MM.1S (cell line): ENCODE measurements at regions not wholly inside any gene's neighbourhood (a gene's known extent, or its start where the extent isn't known, plus 50 kb on each side); places are given as distances from the start of the nearest gene placed in this dataset.

Experiments used
- DNase-seq: peaks from one replicate; pipeline ENCODE4 v3.0.0-alpha.2; 2015
- H2AFZ ChIP-seq: fragments of 300-600 bp; sonication (generic); 2 replicates; pipeline ENCODE4 v1.6.0; 2016; ENCODE audit warnings: antibody characterized with exemption, low read length
- H3F3A ChIP-seq: fragments of 300-600 bp; sonication (generic); 2 replicates; pipeline ENCODE4 v1.6.1; 2016; ENCODE audit warnings: mild to moderate bottlenecking, antibody characterized with exemption, low read length, moderate library complexity, mixed read lengths; ENCODE audit not compliant: insufficient read depth
- H3K27ac ChIP-seq: fragments of 300-600 bp; sonication (generic); 2 replicates; pipeline ENCODE4 v1.5.1; 2016; ENCODE audit warnings: mild to moderate bottlenecking, low read length
- H3K27me3 ChIP-seq: fragments of 300-600 bp; sonication (generic); replicated peaks from 2 replicates; pipeline ENCODE4 v1.6.0; 2016; ENCODE audit warnings: low read length; ENCODE audit not compliant: insufficient read depth
- H3K36me3 ChIP-seq: fragments of 300-600 bp; sonication (generic); replicated peaks from 2 replicates; pipeline ENCODE4 v1.6.1; 2016; ENCODE audit warnings: mild to moderate bottlenecking, low read length, mixed read lengths; ENCODE audit not compliant: insufficient read depth
- H3K4me1 ChIP-seq: fragments of 300-600 bp; sonication (generic); 2 replicates; pipeline ENCODE4 v1.6.1; 2016; ENCODE audit warnings: low read length, mixed read lengths
- H3K4me2 ChIP-seq: fragments of 300-600 bp; sonication (generic); 2 replicates; pipeline ENCODE4 v1.6.0; 2016; ENCODE audit warnings: low read depth, low read length
- H3K4me3 ChIP-seq: fragments of 300-600 bp; sonication (generic); 2 replicates; pipeline ENCODE4 v1.5.1; 2016; ENCODE audit warnings: low read length, mixed read lengths
- H3K79me2 ChIP-seq: fragments of 300-600 bp; sonication (generic); 2 replicates; pipeline ENCODE4 v1.6.1; 2016; ENCODE audit warnings: mixed run types, low read length, mixed read lengths
- H3K9ac ChIP-seq: fragments of 300-600 bp; sonication (generic); 2 replicates; pipeline ENCODE4 v1.6.1; 2016; ENCODE audit warnings: low read length, mixed read lengths
- H3K9me2 ChIP-seq: fragments of 300-600 bp; sonication (generic); replicated peaks from 2 replicates; pipeline ENCODE4 v1.6.1; 2016; ENCODE audit warnings: mild to moderate bottlenecking, low read length, mixed read lengths; ENCODE audit not compliant: insufficient read depth
- H3K9me3 ChIP-seq: fragments of 300-600 bp; sonication (generic); replicated peaks from 2 replicates; pipeline ENCODE4 v1.6.1; 2016; ENCODE audit warnings: mild to moderate bottlenecking, low read length, mixed read lengths; ENCODE audit not compliant: insufficient read depth
- H4K20me1 ChIP-seq: fragments of 300-600 bp; sonication (generic); 2 replicates; pipeline ENCODE4 v1.6.1; 2016; ENCODE audit warnings: mild to moderate bottlenecking, low read length, moderate library complexity, mixed read lengths; ENCODE audit not compliant: insufficient read depth
- EZH2 ChIP-seq: fragments of 300-600 bp; sonication (generic); optimal IDR thresholded peaks from 2 replicates; pipeline ENCODE3; 2017; ENCODE audit warnings: low read depth, mild to moderate bottlenecking, antibody characterized with exemption, low read length, mixed read lengths
- EZH2phosphoT487 ChIP-seq: fragments of 300-600 bp; sonication (generic); IDR thresholded peaks from 2 replicates; pipeline ENCODE4 v1.6.1; 2018; ENCODE audit warnings: antibody characterized with exemption, low read length
- TF ChIP-seq, protein P1 (sequence below): fragments of 300-600 bp; sonication (generic); IDR thresholded peaks from 2 replicates; pipeline ENCODE4 v1.5.1; 2016; ENCODE audit warnings: antibody characterized with exemption, low read length, mixed read lengths

GRCh38 chr1:244210884-244211558 lies 159.9 kb downstream of the ZBTB18 start:
- no peaks in the 10 kb centered on the region for H3K79me2 ChIP-seq
- DNase-seq: no peak
- no peak overlapping the region for H2AFZ ChIP-seq
- no peaks in the 10 kb centered on the region for H3F3A ChIP-seq
- H3K9me3 ChIP-seq: no peaks in the 10 kb centered on the region
- no peak overlapping the region for H3K4me3 ChIP-seq
- no peaks in the 10 kb centered on the region for H3K9me2 ChIP-seq
- H3K4me2 ChIP-seq: no peak overlapping the region
- H3K4me1 ChIP-seq: no peaks in the 10 kb centered on the region
- no peaks in the 10 kb centered on the region for H3K27me3 ChIP-seq
- no peaks in the 10 kb centered on the region for H3K36me3 ChIP-seq
- no peak overlapping the region for H3K9ac ChIP-seq
- H3K27ac ChIP-seq: no peak overlapping the region
- no peaks in the 10 kb centered on the region for H4K20me1 ChIP-seq
- TF ChIP-seq EZH2phosphoT487 (no peak), EZH2 (no peak)
- TF ChIP-seq, protein P1, sequence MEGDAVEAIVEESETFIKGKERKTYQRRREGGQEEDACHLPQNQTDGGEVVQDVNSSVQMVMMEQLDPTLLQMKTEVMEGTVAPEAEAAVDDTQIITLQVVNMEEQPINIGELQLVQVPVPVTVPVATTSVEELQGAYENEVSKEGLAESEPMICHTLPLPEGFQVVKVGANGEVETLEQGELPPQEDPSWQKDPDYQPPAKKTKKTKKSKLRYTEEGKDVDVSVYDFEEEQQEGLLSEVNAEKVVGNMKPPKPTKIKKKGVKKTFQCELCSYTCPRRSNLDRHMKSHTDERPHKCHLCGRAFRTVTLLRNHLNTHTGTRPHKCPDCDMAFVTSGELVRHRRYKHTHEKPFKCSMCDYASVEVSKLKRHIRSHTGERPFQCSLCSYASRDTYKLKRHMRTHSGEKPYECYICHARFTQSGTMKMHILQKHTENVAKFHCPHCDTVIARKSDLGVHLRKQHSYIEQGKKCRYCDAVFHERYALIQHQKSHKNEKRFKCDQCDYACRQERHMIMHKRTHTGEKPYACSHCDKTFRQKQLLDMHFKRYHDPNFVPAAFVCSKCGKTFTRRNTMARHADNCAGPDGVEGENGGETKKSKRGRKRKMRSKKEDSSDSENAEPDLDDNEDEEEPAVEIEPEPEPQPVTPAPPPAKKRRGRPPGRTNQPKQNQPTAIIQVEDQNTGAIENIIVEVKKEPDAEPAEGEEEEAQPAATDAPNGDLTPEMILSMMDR: no peak

- Histone ChIP-seq H3K4me1 (no peaks in the 10 kb centered on the region), H3K4me2 (no peak overlapping the region), H3F3A (no peaks in the 10 kb centered on the region), H3K36me3 (no peaks in the 10 kb centered on the region), H3K9me3 (no peaks in the 10 kb centered on the region), H3K9ac (no peak overlapping the region), H4K20me1 (no peaks in the 10 kb centered on the region), H3K79me2 (no peaks in the 10 kb centered on the region), H3K27me3 (no peaks in the 10 kb centered on the region), H3K4me3 (no peak overlapping the region), H3K27ac (no peak overlapping the region), H2AFZ (no peak overlapping the region), H3K9me2 (no peaks in the 10 kb centered on the region)
- TF ChIP-seq EZH2phosphoT487 (no peak), EZH2 (no peak)
- TF ChIP-seq, protein P1: no peak
- DNase-seq: no peak
Observed at GRCh38 chr1:244211559-244211944, 160.5 kb downstream of the ZBTB18 start.

DNA sequence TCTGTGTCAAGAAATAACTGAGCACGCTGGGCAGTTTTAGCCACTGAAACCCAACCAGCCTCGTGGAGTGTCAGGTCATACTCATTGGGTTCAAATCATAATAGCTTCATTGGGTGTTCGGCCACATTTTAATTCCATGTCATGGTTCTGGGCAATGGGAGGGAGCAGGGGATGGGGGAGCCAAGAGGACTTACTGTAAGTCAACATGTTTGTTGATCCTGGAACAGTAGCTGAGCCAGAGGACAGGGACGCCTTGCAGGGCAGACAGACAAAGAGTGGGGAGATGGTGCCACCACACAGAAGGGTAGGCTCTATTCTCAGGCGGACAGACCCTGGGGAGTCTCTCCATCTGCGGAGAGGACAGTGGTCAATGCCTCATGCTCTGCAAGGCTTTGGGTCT lies 161.1 kb downstream of the ZBTB18 start:
- no peak for DNase-seq
- no peak overlapping the region for H3K4me2 ChIP-seq
- no peak overlapping the region for H3K9ac ChIP-seq
- H4K20me1 ChIP-seq: no peaks in the 10 kb centered on the region
- H3K27me3 ChIP-seq: no peaks in the 10 kb centered on the region
- no peaks in the 10 kb centered on the region for H3K9me3 ChIP-seq
- H3F3A ChIP-seq: no peaks in the 10 kb centered on the region
- no peaks in the 10 kb centered on the region for H3K36me3 ChIP-seq
- H3K27ac ChIP-seq: no peak overlapping the region
- H3K9me2 ChIP-seq: no peaks in the 10 kb centered on the region
- H3K4me1 ChIP-seq: no peaks in the 10 kb centered on the region
- TF ChIP-seq EZH2phosphoT487 (no peak), EZH2 (no peak)
- TF ChIP-seq, protein P1: no peak
- H3K4me3 ChIP-seq: no peak overlapping the region
- H3K79me2 ChIP-seq: no peaks in the 10 kb centered on the region
- H2AFZ ChIP-seq: no peak overlapping the region
